NCI-H2171 (cell line): ENCODE measurements at regions not wholly inside any gene's neighbourhood (a gene's known extent, or its start where the extent isn't known, plus 50 kb on each side); places are given as distances from the start of the nearest gene placed in this dataset.
"Not testable (repeated sequence)": the region's sequence is repeated elsewhere in the genome, so short reads cannot be mapped to it uniquely, and the experiment has no call there.

ENCODE experiments used
- DNase-seq: peaks from one replicate; lab custom pipeline; 2025; lab: John Stamatoyannopoulos, UW

DNA sequence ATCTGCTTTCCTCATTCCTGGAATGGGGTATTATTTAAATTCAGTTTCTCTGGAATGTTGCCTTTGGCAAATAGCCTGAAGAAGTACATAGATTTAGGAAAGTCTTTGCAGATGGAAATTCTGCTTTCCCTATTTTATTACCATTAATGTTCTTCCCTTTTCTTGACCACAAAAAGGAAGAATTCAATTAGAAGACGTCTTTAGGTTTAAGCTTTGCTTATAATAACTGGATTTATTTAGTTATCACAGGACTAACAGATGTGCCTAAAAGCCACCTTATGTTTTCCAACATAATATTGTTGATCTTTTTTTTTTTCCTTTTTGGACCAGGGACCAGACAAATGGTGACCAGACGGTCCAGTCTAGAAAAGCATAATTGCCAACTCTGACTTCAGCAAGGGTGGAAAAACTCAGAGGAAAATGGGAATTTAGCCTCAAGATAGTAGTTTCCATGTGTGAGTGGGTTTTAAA lies 210.1 kb upstream of the SPRY2 start:
- no peak for DNase-seq

DNA sequence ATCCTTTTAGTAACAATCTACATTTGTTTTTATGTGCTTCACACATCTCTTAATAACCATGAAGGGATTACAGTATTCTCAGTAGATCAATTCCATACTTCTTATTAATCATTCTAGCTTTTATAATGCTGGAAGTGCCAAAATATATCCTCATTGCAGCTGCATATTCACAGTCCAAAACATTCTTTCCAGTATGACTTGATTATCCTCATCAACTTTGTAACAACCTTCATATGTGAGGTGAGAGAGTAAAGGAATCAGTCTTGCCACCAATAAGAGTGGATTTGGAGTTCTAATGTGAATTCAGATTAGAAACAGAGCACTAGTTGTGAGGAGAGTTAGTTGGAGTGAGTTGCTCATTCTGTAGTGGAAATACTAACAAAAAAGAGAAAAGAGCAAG lies 208.0 kb upstream of the SPRY2 start:
- no peak for DNase-seq

- no peak for DNase-seq
Measured at GRCh38 chr13:80547885-80548825, 207.2 kb upstream of the SPRY2 start.

DNA sequence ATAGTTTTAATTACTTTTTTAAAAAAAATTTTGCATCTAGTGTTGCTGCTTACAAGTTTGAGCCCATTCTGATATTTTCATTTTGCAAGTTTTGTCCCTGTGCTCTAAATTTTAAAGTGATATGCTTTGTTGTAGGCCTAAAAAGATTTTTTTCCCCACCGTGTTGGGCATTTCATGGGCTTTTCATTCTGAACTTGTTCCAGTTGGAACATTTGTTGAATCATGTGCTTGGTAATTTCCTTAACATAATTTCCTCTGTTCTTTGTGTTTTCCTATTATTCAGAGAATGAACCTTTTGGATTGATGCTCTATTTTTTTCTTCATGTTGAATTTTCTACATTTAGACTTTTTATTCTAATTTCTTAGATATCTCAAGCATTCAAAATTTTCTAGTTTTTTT lies 206.4 kb upstream of the SPRY2 start:
- no peak for DNase-seq

GRCh38 chr13:80533175-80533574 lies 192.2 kb upstream of the SPRY2 start:
- DNase-seq = no peak

- DNase-seq = no peak
Measured at GRCh38 chr13:80530902-80531301, 190.0 kb upstream of the SPRY2 start.

- DNase-seq = no peak
Measured at GRCh38 chr13:80530191-80530590, 189.3 kb upstream of the SPRY2 start.

- DNase-seq = no peak
Measured at GRCh38 chr13:80529734-80530133, 188.8 kb upstream of the SPRY2 start.

- no peak for DNase-seq
Measured at GRCh38 chr13:80528733-80529132, 187.8 kb upstream of the SPRY2 start.

DNA sequence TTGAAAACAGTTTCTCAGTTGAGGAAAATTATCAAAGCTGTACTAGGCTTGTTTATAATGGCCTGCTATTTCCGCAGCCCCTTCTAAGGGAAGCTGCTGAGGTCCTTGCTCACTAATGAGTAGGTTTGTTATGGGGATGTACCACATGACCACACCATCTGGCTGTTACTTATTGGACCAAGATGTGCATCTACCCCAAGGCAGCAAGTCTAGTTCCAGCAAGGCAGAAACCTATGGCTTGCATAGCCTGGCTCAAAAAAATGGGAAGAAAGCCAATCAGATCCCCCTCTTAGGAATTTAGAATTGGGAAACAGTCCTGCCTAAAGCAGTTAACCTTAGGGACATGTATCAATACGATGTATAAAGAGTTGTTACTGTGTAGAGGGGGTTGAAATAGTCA lies 186.5 kb upstream of the SPRY2 start:
- DNase-seq = no peak

GRCh38 chr13:80524447-80525215 lies 183.7 kb upstream of the SPRY2 start:
- DNase-seq = no peak

DNA sequence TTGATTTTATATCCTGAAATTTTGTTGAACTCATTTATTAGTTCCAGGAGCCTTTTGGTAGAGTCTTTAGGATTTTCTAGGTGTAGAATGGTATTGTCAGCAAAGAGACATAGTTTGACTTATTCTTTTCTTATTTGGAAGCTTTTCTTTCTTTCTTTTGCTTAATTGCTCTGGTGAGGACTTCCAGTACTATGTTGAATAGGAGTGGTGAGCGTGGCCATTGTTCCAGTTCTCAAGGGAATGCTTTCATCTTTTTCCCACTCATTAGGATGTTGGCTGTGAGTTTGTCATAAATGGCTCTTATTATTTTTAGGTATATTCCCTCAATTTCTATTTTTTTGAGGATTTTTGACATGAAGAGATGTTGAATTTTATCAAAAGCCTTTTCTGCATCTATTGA lies 182.2 kb upstream of the SPRY2 start:
- DNase-seq = no peak

DNA sequence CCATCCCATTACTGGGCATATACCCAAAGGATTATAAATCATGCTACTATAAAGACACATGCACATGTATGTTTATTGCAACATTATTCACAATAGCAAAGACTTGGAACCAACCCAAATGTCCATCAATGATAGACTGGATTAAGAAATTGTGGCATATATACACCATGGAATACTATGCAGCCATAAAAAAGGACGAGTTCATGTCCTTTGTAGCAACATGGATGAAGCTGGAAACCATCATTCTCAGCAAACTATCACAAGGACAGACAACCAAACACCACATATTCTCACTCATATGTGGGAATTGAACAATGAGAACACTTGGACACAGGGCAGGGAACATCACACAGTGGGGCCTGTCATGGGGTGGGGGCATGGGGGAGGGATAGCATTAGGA lies 181.5 kb upstream of the SPRY2 start:
- not testable (repeated sequence) for DNase-seq

DNA sequence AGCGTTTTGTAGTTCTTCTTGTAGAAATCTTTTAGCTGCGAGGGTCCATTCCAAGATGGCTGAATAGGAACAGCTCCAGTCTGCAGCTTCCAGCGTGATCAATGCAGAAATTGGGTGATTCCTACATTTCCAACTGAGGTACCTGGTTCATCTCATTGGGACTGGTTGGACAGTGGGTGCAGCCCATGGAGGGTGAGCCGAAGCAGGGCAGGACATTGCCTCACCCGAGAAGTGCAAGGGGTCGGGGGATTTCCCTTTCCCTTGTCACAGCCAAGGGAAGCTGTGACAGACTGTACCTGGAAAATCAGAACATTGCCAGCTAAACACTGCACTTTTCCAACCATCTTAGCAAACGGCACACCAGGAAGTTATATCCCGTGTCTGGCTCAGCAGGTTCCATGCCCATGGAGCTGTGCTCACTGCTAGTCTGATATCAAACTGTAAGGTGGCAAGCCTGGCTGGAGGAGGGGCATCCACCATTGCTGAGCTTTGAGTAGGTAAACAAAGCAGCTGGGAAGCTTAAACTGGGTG lies 176.0 kb upstream of the SPRY2 start:
- no peak for DNase-seq

GRCh38 chr13:80515296-80515695 lies 174.4 kb upstream of the SPRY2 start:
- DNase-seq = no peak

DNA sequence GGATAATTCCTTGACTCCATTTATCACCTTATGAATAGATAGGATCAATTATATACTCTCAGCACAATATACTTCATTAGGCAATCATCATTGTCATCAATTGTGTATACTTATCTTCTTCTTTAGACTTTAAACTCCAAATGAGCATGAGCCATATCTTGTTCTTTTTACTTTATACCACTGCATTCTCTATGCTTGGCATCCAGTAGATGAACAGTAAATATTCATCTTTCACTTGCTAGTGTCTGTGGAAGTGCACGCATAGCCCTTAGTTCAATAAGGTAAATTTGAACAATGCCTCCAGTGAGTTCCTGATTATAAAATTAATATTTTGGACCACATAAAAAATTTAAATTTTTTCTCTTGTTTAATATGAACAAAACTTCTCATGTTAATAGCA lies 172.3 kb upstream of the SPRY2 start:
- DNase-seq = no peak

DNA sequence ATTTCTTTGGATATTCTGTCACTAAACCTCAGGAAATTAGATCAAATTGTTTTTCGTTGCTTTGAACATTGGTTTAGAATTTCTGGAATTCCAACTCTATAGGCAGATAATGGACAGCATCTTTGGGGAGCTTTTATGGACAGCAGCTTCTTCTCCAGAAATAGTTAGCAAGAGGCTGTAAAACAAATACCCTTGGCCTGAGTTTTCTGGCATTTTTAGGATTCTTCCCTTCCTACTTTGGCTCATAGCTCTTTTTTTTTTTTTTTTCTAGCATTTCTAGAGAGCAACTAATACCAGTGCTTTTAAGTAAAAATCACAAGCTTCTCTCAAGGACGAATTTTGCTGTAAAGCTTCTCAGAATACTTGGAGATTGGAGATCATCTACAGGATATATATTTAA lies 169.8 kb upstream of the SPRY2 start:
- no peak for DNase-seq

- DNase-seq = no peak
Measured at GRCh38 chr13:80509264-80509663, 168.3 kb upstream of the SPRY2 start.

DNA sequence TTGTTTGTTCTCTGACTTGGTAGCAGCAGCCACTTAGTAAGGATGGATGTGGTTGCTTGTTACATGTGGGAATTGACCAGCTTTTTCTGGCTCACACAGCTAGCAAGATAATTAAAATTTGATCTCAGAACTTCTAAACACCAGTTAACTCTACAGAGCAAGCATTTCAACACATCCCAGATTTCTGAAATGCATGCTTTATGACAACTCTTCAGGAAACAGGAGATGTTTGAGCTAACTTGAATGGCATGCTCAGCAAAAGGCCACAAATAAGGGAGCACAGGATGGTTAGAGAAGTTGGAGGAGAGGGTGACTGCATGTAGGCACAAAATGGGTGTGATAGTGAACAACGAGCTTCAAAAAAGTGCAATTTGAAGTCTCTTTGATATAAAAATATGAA lies 167.1 kb upstream of the SPRY2 start:
- no peak for DNase-seq

GRCh38 chr13:80504453-80504852 lies 163.5 kb upstream of the SPRY2 start:
- DNase-seq = no peak

DNA sequence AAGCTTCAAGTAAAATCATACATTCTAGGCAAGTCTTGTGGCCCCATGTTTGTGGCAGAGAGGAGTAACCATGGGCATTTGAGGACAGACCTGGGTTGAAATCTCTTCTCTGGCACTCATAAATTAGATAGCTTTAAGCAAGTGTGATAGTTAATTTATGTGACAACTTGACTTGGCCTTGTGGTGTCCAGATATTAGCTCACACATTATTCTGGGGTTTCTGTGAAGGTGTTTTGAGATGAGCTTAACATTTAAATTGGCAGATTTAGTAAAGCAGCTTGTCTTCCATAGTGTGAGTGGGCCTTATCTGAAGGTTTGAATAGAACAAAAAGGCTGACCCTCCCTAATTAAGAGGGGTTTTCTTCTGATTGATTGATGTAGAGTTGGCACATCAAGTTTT lies 161.4 kb upstream of the SPRY2 start:
- DNase-seq = no peak

GRCh38 chr13:80501556-80501955 lies 160.6 kb upstream of the SPRY2 start:
- no peak for DNase-seq
